Uterus (tissue), 3 donors: ENCODE measurements at regions not wholly inside any gene's neighbourhood (a gene's known extent, or its start where the extent isn't known, plus 50 kb on each side); places are given as distances from the start of the nearest gene placed in this dataset.

Experiments used
- DNase-seq, 2 donors: peaks; one replicate each; pipeline ENCODE4 v3.0.0-alpha.2; 2019 to 2020
- H3K27ac ChIP-seq, 2 donors: fragments of 200-600 bp; sonication (generic); 1 replicate in 1 of 2; 2 replicates in 1 of 2; pipeline ENCODE4 v1.5.1; 2016 to 2018
- H3K27me3 ChIP-seq, 2 donors: fragments of 200-600 bp; sonication (generic); one replicate each; pipeline ENCODE4 v1.5.1; 2018 to 2019; ENCODE audit warnings: control low read depth in 1 of 2
- H3K36me3 ChIP-seq, 2 donors: fragments of 200-600 bp; sonication (generic); one replicate each; pipeline ENCODE4 v1.5.1; 2019; ENCODE audit warnings: control low read depth in 1 of 2
- H3K4me1 ChIP-seq, 2 donors: fragments of 200-600 bp; sonication (generic); one replicate each; pipeline ENCODE4 v1.5.1; 2018 to 2019; ENCODE audit warnings: control low read depth in 1 of 2
- H3K4me3 ChIP-seq, 2 donors: fragments of 200-600 bp; sonication (generic); 1 replicate in 1 of 2; 2 replicates in 1 of 2; pipeline ENCODE4 v1.5.1; 2018 to 2019; ENCODE audit warnings: mild to moderate bottlenecking in 1 of 2
- H3K9me3 ChIP-seq, 2 donors: fragments of 200-600 bp; sonication (generic); one replicate each; pipeline ENCODE4 v1.5.1; 2019; ENCODE audit warnings: control low read depth in 1 of 2
- CTCF ChIP-seq, 4 experiments: fragments of 200-600 bp in 2 of 4; fragments of 450-650 bp in 2 of 4; sonication (generic) in 2 of 4; IDR thresholded peaks; one replicate each; pipeline ENCODE4 v1.5.1; 2016 to 2019; ENCODE audit warnings: antibody characterized with exemption in 4 of 4, mild to moderate bottlenecking in 2 of 4, moderate library complexity in 1 of 4
- POLR2A ChIP-seq, 2 donors: fragments of 450-650 bp; IDR thresholded peaks; one replicate each; pipeline ENCODE4 v1.6.1; 2016; ENCODE audit warnings: antibody characterized with exemption in 2 of 2, mild to moderate bottlenecking in 1 of 2, moderate library complexity in 1 of 2
- intact Hi-C: fragments of 100-400 bp; cut with DNase I; formaldehyde crosslinking; loops from one replicate; pipeline ENCODE4 v1.15.1; 2023; ENCODE audit warnings: low total_unique reads
- donor health status: DM: yes; HTN: yes; CAD: no.

- DNase-seq = no peak
- Histone ChIP-seq H3K9me3 (no peaks in the 10 kb centered on the region), H3K4me3 (no peak overlapping the region), H3K36me3 (no peaks in the 10 kb centered on the region), H3K27ac (no peak overlapping the region), H3K27me3 (no peaks in the 10 kb centered on the region), H3K4me1 (no peaks in the 10 kb centered on the region)
- intact Hi-C loops = no loop called here
- TF ChIP-seq POLR2A (IDR thresholded peaks at IDR 0.05) (no peak), CTCF (IDR thresholded peaks at IDR 0.05) (no peak)
Observed at GRCh38 chr3:43792904-43793303, 102.2 kb downstream of the ABHD5 start.

GRCh38 chr3:43793648-43794372 is 103.1 kb downstream of the ABHD5 start:
- Histone ChIP-seq H3K27ac (no peak overlapping the region), H3K4me1 (no peaks in the 10 kb centered on the region), H3K27me3 (no peaks in the 10 kb centered on the region), H3K4me3 (no peak overlapping the region), H3K36me3 (no peaks in the 10 kb centered on the region), H3K9me3 (no peaks in the 10 kb centered on the region)
- intact Hi-C loops = no loop called here
- TF ChIP-seq CTCF (IDR thresholded peaks at IDR 0.05) = no peak
- no peak for TF ChIP-seq POLR2A (IDR thresholded peaks at IDR 0.05)
- no peak for DNase-seq

GRCh38 chr3:43794776-43795175 is 104.0 kb downstream of the ABHD5 start:
- Histone ChIP-seq H3K4me3 (no peak overlapping the region), H3K36me3 (no peaks in the 10 kb centered on the region), H3K9me3 (no peaks in the 10 kb centered on the region), H3K27me3 (no peaks in the 10 kb centered on the region), H3K4me1 (no peaks in the 10 kb centered on the region), H3K27ac (no peak overlapping the region)
- intact Hi-C loops = no loop called here
- no peak for TF ChIP-seq CTCF (IDR thresholded peaks at IDR 0.05)
- no peak for TF ChIP-seq POLR2A (IDR thresholded peaks at IDR 0.05)
- no peak for DNase-seq

GRCh38 chr3:43795491-43795890 is 104.8 kb downstream of the ABHD5 start:
- Histone ChIP-seq H3K4me1 (no peaks in the 10 kb centered on the region), H3K27me3 (no peaks in the 10 kb centered on the region), H3K9me3 (no peaks in the 10 kb centered on the region), H3K27ac (no peak overlapping the region), H3K36me3 (no peaks in the 10 kb centered on the region), H3K4me3 (no peak overlapping the region)
- no peak for DNase-seq
- intact Hi-C loops = no loop called here
- TF ChIP-seq POLR2A (IDR thresholded peaks at IDR 0.05) = no peak
- TF ChIP-seq CTCF (IDR thresholded peaks at IDR 0.05) = no peak

- no peaks in the 10 kb centered on the region for H3K36me3 ChIP-seq
- DNase-seq = no peak
- no peaks in the 10 kb centered on the region for H3K9me3 ChIP-seq
- no peak for TF ChIP-seq CTCF (IDR thresholded peaks at IDR 0.05)
- TF ChIP-seq POLR2A (IDR thresholded peaks at IDR 0.05) = no peak
- H3K27me3 ChIP-seq = no peaks in the 10 kb centered on the region
- H3K27ac ChIP-seq = no peak overlapping the region
- no peaks in the 10 kb centered on the region for H3K4me1 ChIP-seq
- intact Hi-C loops = no loop called here
- no peak overlapping the region for H3K4me3 ChIP-seq
Observed at GRCh38 chr3:43796041-43796596, 105.4 kb downstream of the ABHD5 start.
